Natural killer cell (primary cell): ENCODE measurements at regions not wholly inside any gene's neighbourhood (a gene's known extent, or its start where the extent isn't known, plus 50 kb on each side); places are given as distances from the start of the nearest gene placed in this dataset.
"Not testable (repeated sequence)": the region's sequence is repeated elsewhere in the genome, so short reads cannot be mapped to it uniquely, and the experiment has no call there.

ENCODE experiments used
- ATAC-seq, 3 donors: fragments of 150-1000 bp in 2 of 3; fragments of 200-7000 bp in 1 of 3; cut with Tn5 transposase; 1 replicate in 1 of 3; 2 replicates in 2 of 3; pipeline ENCODE4 v1.10.0; 2021; ENCODE audit warnings: mild to moderate bottlenecking in 2 of 3, moderate library complexity in 2 of 3
- DNase-seq, 2 donors: peaks; one replicate each; pipeline versions ENCODE4 v3.0.0 to v3.0.0-alpha.2; 2013 to 2021; ENCODE audit warnings: mixed read lengths in 1 of 2
- H3K27ac ChIP-seq: one replicate; pipeline ENCODE4 v1.5.1; 2013; ENCODE audit warnings: mild to moderate bottlenecking, low read length
- H3K27me3 ChIP-seq: one replicate; pipeline ENCODE4 v1.6.1; 2013; ENCODE audit warnings: low read length; ENCODE audit not compliant: control insufficient read depth, insufficient read depth
- H3K36me3 ChIP-seq: one replicate; pipeline ENCODE4 v1.6.1; 2013; ENCODE audit warnings: low read length; ENCODE audit not compliant: control insufficient read depth, insufficient read depth
- H3K4me1 ChIP-seq: one replicate; pipeline ENCODE4 v1.6.1; 2013; ENCODE audit warnings: low read length; ENCODE audit not compliant: control insufficient read depth, insufficient read depth
- H3K4me3 ChIP-seq: one replicate; pipeline ENCODE4 v1.5.1; 2013; ENCODE audit warnings: low read length
- H3K9me3 ChIP-seq: one replicate; pipeline ENCODE4 v1.6.1; 2013; ENCODE audit warnings: low read length; ENCODE audit not compliant: control insufficient read depth, insufficient read depth
- H3K27ac Mint-ChIP-seq, 2 donors: one replicate each; pipeline ENCODE4 v1.8.0; 2022; ENCODE audit warnings: mild to moderate bottlenecking in 2 of 2, mixed read lengths in 2 of 2, moderate library complexity in 1 of 2
- H3K27me3 Mint-ChIP-seq, 2 donors: one replicate each; pipeline ENCODE4 v1.8.0; 2022; ENCODE audit warnings: low read depth in 2 of 2, mixed read lengths in 2 of 2
- H3K36me3 Mint-ChIP-seq: one replicate; pipeline ENCODE4 v1.8.0; 2022; ENCODE audit warnings: mixed read lengths
- H3K4me1 Mint-ChIP-seq, 2 donors: one replicate each; pipeline ENCODE4 v1.8.0; 2022; ENCODE audit warnings: mixed read lengths in 2 of 2
- H3K4me3 Mint-ChIP-seq: one replicate; pipeline ENCODE4 v1.8.0; 2022; ENCODE audit warnings: mild to moderate bottlenecking, moderate library complexity, mixed read lengths
- H3K9me3 Mint-ChIP-seq, 2 donors: one replicate each; pipeline ENCODE4 v1.8.0; 2022; ENCODE audit warnings: mixed read lengths in 2 of 2
- CTCF ChIP-seq: fragments of 200-600 bp; IDR thresholded peaks from one replicate; pipeline ENCODE4 v1.8.0; 2022; ENCODE audit warnings: antibody characterized with exemption
- WGBS: methylation state at CpG from one replicate; pipeline ENCODE4 v1.1.7; 2013; ENCODE audit warnings: missing lambda C conversion rate; ENCODE audit not compliant: insufficient coverage; 5-methylcytosine and 5-hydroxymethylcytosine counted together
- intact Hi-C: fragments of 100-400 bp; cut with micrococcal nuclease; formaldehyde crosslinking; loops from one replicate; pipeline ENCODE4 v1.14.2; 2022

GRCh38 chr6:137631323-137631722 is 137.1 kb upstream of the OLIG3 start:
- no peak for TF ChIP-seq CTCF
- no peaks in the 10 kb centered on the region for H3K9me3 Mint-ChIP-seq
- Histone ChIP-seq H3K36me3 (no peaks in the 10 kb centered on the region), H3K27me3 (peaks cover 3% of the 10 kb centered on the region), H3K27ac (no peak overlapping the region), H3K4me3 (no peak overlapping the region), H3K4me1 (no peaks in the 10 kb centered on the region), H3K9me3 (no peaks in the 10 kb centered on the region)
- H3K36me3 Mint-ChIP-seq = no peaks in the 10 kb centered on the region
- H3K4me3 Mint-ChIP-seq = no peak overlapping the region
- H3K4me1 Mint-ChIP-seq = no peaks in the 10 kb centered on the region
- no peak overlapping the region for H3K27ac Mint-ChIP-seq
- peaks cover 11 to 24% of the 10 kb centered on the region in 2 donors for H3K27me3 Mint-ChIP-seq
- ATAC-seq (no peak), DNase-seq (no peak)
- 94% methylated on average over 1 of the region's 2 CpGs for WGBS
- intact Hi-C loops = no loop called here

DNA sequence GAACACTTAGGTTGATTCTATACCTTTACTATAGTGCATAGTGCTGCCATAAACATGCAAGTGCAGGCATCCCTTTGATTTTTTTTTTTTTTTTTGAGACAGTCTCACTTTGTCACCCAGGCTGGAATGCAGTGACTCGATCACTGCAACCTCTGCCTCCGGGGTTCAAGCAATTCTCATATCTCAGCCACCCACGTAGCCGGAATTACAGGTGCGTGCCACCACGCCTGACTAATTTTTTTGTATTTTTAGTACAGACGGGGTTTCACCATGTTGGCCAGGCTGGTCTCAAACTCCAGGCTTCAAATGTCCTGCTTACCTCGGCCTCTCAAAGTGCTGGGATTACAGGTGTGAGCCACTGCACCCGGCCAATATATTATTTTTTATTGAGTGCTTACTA is 140.0 kb upstream of the OLIG3 start:
- H3K4me3 ChIP-seq, ATAC-seq, H3K27ac Mint-ChIP-seq, H3K9me3 ChIP-seq, H3K27me3 ChIP-seq, H3K9me3 Mint-ChIP-seq, H3K36me3 Mint-ChIP-seq, H3K4me1 ChIP-seq, H3K36me3 ChIP-seq, H3K27ac ChIP-seq, intact Hi-C loops, DNase-seq, H3K4me1 Mint-ChIP-seq, H3K4me3 Mint-ChIP-seq: not testable (repeated sequence)
- 83% methylated on average over 8 of the region's 9 CpGs for WGBS
- peaks cover 6 to 17% of the 10 kb centered on the region in 2 donors for H3K27me3 Mint-ChIP-seq

DNA sequence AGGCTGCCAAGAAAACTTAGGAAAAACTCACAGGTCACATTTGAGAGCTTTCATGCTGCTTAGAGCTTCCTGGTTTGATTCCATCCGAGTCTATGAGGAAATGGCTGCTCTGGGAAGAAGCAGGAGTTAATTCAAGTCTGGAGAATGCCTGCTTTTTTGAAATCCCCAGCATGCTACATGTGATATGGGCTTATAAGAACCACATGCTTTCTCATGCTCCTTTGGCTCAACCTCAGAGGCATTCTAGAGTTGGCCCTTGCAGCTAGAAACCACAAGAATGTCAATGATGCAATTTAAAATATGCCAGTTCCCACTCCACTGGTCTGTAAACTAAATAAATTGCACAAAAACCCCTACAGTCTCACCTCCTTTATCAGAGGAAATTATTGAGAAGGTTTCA is 142.9 kb upstream of the OLIG3 start:
- H3K4me3 ChIP-seq = no peak overlapping the region
- H3K36me3 Mint-ChIP-seq = no peaks in the 10 kb centered on the region
- H3K4me1 Mint-ChIP-seq = peaks cover 0 to 5% of the 10 kb centered on the region in 2 donors
- 20% methylated on average over 1 of the region's 1 CpG for WGBS
- H3K4me1 ChIP-seq = peaks cover 2% of the 10 kb centered on the region
- peaks cover 3% of the 10 kb centered on the region for H3K27me3 ChIP-seq
- no peaks in the 10 kb centered on the region for H3K36me3 ChIP-seq
- DNase-seq = no peak
- no peak for ATAC-seq
- H3K27me3 Mint-ChIP-seq = peaks cover 6 to 17% of the 10 kb centered on the region in 2 donors
- no peaks in the 10 kb centered on the region for H3K9me3 Mint-ChIP-seq
- no peak overlapping the region for H3K4me3 Mint-ChIP-seq
- H3K27ac Mint-ChIP-seq = no peak overlapping the region
- TF ChIP-seq CTCF = no peak
- H3K27ac ChIP-seq = no peak overlapping the region
- no peaks in the 10 kb centered on the region for H3K9me3 ChIP-seq
- intact Hi-C loops = no loop called here

GRCh38 chr6:137638926-137639706 is 144.9 kb upstream of the OLIG3 start:
- Mint-ChIP-seq H3K9me3 (no peaks in the 10 kb centered on the region), H3K27ac (no peak overlapping the region), H3K4me3 (no peak overlapping the region), H3K27me3 (peaks cover 6 to 21% of the 10 kb centered on the region in 2 donors), H3K4me1 (peaks cover 0 to 5% of the 10 kb centered on the region in 2 donors), H3K36me3 (no peaks in the 10 kb centered on the region)
- no peak for TF ChIP-seq CTCF
- no peaks in the 10 kb centered on the region for H3K27me3 ChIP-seq
- H3K4me1 ChIP-seq = peaks cover 2% of the 10 kb centered on the region
- intact Hi-C loops = no loop called here
- no peak overlapping the region for H3K4me3 ChIP-seq
- no peak overlapping the region for H3K27ac ChIP-seq
- ATAC-seq (no peak), DNase-seq (no peak)
- no peaks in the 10 kb centered on the region for H3K9me3 ChIP-seq
- WGBS = 4% methylated on average over 3 of the region's 3 CpGs
- no peaks in the 10 kb centered on the region for H3K36me3 ChIP-seq
